RWPE1 (cell line): ENCODE measurements at regions not wholly inside any gene's neighbourhood (a gene's known extent, or its start where the extent isn't known, plus 50 kb on each side); places are given as distances from the start of the nearest gene placed in this dataset.
"Not testable (repeated sequence)": the region's sequence is repeated elsewhere in the genome, so short reads cannot be mapped to it uniquely, and the experiment has no call there.

Experiments
- CTCF ChIA-PET: fragments of 350-600 bp; sonication (Branson Sonifier 250); formaldehyde crosslinking; extraction: SDS; loops from one replicate; lab custom pipeline; 2021; lab: Yijun Ruan, JAX
- POLR2A ChIA-PET: fragments of 400-600 bp; formaldehyde crosslinking; extraction: SDS; loops from one replicate; lab custom pipeline; 2020; ENCODE audit warnings: antibody characterized with exemption; ENCODE audit not compliant: low non-redundant PET; lab: Yijun Ruan, JAX
- DNase-seq: peaks from one replicate; pipeline ENCODE4 v3.0.0; 2012; ENCODE audit warnings: low spot score
- H3K27ac ChIP-seq: fragments of 450-650 bp; 2 replicates; pipeline ENCODE4 v1.5.1; 2017
- TF ChIP-seq, protein P1 (sequence below): fragments of 450-650 bp; conservative IDR thresholded peaks from 2 replicates; pipeline ENCODE4 v1.5.1; 2017; ENCODE audit warnings: low read depth, mild to moderate bottlenecking

DNA sequence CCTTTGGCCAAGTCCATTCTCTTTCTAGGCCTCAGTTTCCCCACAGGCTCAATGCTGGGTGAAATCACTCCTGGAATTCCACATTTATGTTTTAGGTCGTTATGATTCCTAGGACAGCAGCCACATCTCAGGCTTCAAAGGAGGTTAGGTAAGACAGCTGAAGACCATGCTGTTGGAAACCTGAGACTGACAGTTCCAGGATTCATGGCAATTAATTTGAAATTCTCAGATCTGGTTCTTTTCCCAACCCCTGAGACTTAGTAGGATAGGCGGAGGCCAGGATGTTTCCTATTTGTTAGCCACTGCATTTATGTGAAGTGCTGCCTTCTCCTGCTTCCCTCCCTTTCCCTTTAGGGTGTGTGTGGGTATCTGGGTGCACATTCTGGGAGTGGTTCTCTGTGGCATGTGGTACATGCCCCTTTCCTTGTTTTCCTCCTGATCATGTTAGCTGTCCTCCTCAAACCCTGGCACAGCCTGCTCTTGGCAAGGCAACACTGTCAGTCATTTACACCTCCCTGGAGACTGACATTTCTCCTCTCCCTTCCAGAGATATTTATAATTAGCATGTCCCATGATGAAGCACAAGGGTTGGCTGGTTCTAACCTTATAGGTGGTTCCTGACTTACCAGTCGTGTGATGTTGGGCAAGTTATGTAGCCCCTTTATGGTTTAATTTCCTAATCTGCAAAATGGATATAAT lies 91.4 kb upstream of the SALL1 start:
- ChIA-PET CTCF (no interaction called here), POLR2A (no interaction called here)
- TF ChIP-seq, protein P1, sequence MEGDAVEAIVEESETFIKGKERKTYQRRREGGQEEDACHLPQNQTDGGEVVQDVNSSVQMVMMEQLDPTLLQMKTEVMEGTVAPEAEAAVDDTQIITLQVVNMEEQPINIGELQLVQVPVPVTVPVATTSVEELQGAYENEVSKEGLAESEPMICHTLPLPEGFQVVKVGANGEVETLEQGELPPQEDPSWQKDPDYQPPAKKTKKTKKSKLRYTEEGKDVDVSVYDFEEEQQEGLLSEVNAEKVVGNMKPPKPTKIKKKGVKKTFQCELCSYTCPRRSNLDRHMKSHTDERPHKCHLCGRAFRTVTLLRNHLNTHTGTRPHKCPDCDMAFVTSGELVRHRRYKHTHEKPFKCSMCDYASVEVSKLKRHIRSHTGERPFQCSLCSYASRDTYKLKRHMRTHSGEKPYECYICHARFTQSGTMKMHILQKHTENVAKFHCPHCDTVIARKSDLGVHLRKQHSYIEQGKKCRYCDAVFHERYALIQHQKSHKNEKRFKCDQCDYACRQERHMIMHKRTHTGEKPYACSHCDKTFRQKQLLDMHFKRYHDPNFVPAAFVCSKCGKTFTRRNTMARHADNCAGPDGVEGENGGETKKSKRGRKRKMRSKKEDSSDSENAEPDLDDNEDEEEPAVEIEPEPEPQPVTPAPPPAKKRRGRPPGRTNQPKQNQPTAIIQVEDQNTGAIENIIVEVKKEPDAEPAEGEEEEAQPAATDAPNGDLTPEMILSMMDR, result no peak

DNA sequence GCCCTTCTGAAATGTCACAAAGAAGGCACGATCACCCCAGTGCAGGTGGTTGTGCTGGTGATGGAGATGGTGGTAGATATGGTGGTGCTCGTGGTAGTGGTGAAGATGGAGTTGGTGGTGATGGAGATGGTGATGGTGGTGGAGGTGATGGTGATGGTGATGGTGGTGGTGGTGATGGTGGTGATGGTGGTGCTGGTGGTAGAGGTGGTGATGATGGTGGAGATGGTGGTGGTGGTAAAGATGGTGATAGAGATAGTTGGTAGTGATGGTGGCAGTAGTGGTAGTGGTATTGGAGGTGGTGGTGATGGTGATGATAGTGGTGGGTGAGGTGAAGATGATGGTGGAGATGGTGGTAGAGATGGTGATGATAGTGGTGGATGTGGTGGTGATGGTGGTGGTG lies 88.1 kb upstream of the SALL1 start:
- ChIA-PET CTCF (no interaction called here), POLR2A (no interaction called here)
- no peak for DNase-seq
- H3K27ac ChIP-seq, result no peak overlapping the region
- TF ChIP-seq, protein P1, result no peak

More for the DNA sequence above, 91.4 kb upstream of the SALL1 start:
- no peak overlapping the region for H3K27ac ChIP-seq
- no peak for DNase-seq

DNA sequence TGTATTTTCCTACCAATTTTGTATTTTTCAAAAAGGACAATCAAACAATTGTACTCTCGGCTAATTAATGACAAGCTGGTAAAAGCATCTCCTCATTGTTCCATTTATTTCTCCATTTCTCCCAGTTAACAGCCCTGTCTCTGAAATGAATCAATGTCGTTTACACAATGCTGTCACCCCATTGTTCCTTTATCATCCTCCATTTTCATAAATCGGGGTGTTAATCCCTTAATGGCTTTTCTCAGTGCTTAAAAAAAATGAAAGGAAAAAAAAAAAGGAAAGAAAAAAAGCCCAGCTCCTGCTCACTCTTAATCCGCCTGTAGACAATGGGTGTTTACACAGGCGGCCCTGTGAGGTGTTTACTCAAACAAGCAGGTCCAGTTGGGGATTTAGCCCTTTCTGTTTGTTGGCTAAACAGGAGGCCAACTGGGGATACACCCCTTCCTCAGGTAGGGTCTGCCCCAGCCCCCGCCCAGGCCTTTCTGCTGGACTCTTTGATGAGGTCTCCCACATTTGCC lies 86.8 kb upstream of the SALL1 start:
- no peak for DNase-seq
- CTCF ChIA-PET, result no interaction called here
- TF ChIP-seq, protein P1, result no peak
- POLR2A ChIA-PET, result no interaction called here
- H3K27ac ChIP-seq, result no peak overlapping the region

DNA sequence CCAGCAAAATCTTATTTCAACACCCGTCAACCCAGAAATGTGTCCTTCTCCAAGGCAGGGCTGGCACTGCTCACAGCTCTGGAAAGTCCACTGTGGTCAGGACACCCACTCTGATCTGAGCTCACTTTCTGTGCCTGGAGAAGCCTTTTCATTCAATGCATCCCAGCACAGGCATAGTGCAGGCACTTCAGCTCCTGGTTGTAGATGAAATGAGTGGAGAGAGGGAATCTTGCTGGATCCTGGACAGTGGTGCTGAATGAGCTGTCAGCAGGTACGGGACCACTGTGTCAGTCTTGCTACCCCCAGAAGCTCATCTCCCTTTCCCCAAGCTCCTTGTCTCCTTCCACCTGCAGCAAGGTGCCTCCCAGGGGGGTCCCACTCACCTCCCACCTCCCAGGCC lies 86.1 kb upstream of the SALL1 start:
- POLR2A ChIA-PET, result no interaction called here
- CTCF ChIA-PET, result interaction anchor here (0.5 kb wide), 1 partner anchor 566 kb away, joined by 3 read pairs; no protein-coding TSS in a partner anchor
- DNase-seq, result no peak
- TF ChIP-seq, protein P1, result no peak
- no peak overlapping the region for H3K27ac ChIP-seq

DNA sequence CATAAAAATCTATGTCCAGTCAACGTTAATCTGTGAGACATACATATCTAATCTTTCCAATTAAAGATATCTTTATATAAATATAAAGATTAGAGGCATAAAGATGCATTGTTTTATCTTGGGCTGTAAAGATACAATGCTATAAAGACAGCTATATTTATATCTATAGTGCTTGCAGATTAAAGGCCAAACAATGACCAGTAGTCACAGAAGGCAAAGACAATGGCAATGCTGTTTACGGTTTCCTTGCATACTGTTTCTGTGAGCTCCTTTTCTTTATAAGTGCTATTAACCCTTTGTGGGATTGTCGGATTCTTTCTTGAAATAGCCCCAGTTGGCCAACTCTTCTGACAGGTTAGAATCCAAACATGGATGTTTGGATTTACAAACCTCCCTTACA lies 85.5 kb upstream of the SALL1 start:
- H3K27ac ChIP-seq, result no peak overlapping the region
- CTCF ChIA-PET, result interaction anchor here (0.5 kb wide), 1 partner anchor 1677 kb away, joined by 3 read pairs; no protein-coding TSS in a partner anchor
- TF ChIP-seq, protein P1, result no peak
- POLR2A ChIA-PET, result no interaction called here
- no peak for DNase-seq

DNA sequence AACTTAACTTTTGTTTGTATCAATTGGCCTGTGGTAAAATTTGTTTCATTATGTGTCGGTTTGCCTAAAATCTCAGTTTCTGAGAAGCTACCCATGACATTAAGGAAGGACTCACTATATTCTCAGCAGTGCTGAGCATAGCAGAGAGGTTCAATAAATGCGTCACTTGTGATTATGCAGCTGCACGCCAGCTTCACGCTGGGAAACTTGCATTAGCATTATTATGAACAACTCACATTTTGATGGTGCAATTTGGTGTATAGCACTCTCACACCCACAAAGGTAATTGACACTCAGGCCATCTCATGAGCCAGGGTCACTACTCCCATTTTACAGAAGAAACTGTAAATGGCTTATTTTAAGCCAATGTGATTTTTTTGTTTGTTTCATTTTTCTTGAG lies 80.6 kb upstream of the SALL1 start:
- no peak for DNase-seq
- POLR2A ChIA-PET, result no interaction called here
- CTCF ChIA-PET, result no interaction called here
- no peak overlapping the region for H3K27ac ChIP-seq
- TF ChIP-seq, protein P1, result no peak

DNA sequence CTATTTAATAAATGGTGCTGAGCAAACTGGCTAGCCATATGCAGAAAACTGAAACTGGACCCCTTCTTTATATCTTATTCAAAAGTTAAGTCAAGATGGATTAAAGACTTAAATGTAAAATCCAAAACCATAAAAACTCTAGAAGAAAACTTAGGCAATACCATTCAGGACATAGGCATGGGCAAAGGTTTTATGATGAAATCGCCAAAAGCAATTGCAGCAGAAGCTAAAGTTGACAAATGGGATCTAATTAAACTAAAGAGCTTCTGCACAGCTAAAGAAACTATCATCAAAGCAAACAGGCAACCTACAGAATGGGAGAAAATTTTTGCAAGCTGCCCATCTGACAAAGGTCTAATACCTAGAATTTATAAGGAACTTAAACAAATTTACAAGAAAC lies 79.0 kb upstream of the SALL1 start:
- DNase-seq, POLR2A ChIA-PET, H3K27ac ChIP-seq, CTCF ChIA-PET: not testable (repeated sequence)
